ENCODE measurements at regions not wholly inside any gene's neighbourhood (a gene's known extent, or its start where the extent isn't known, plus 50 kb on each side); places are given as distances from the start of the nearest gene placed in this dataset.

- no peak overlapping the region for H3K4me3 ChIP-seq (ENCODE audit: low read length)
Measured at GRCh38 chr17:71934520-71934919, 186.3 kb upstream of the SOX9 start.

GRCh38 chr17:71935341-71935740 is 185.5 kb upstream of the SOX9 start:
- Mint-ChIP-seq H3K36me3 (no peaks in the 10 kb centered on the region), H3K9me3 (peaks cover 0 to 20% (median 11%) of the 10 kb centered on the region in 5 donors), H3K4me3 (no peak overlapping the region), H3K27me3 (no peaks in the 10 kb centered on the region), H3K4me1 (no peaks in the 10 kb centered on the region), H3K27ac (no peak overlapping the region)
- ChIA-PET CTCF (no interaction called here), POLR2A (no interaction called here)
- H3K4me1 ChIP-seq (ENCODE audit: insufficient read depth, low read length) = no peaks in the 10 kb centered on the region
- H3K9me3 ChIP-seq (ENCODE audit: low read length) = no peaks in the 10 kb centered on the region
- H3K4me3 ChIP-seq (ENCODE audit: low read length) = no peak overlapping the region
- DNase-seq = no peak
- no peaks in the 10 kb centered on the region for H3K27me3 ChIP-seq (ENCODE audit: insufficient read depth, low read length, poor library complexity, severe bottlenecking)
- H3K36me3 ChIP-seq (ENCODE audit: insufficient read depth, low read length) = no peaks in the 10 kb centered on the region
- no peak overlapping the region for H3K27ac ChIP-seq (ENCODE audit: low read depth, low read length)

More at GRCh38 chr17:71934520-71934919, 186.3 kb upstream of the SOX9 start:
- Mint-ChIP-seq H3K27me3 (no peaks in the 10 kb centered on the region), H3K9me3 (peaks cover 0 to 20% (median 13%) of the 10 kb centered on the region in 5 donors), H3K36me3 (no peaks in the 10 kb centered on the region), H3K4me3 (no peak overlapping the region), H3K27ac (no peak overlapping the region), H3K4me1 (no peaks in the 10 kb centered on the region)
- H3K4me1 ChIP-seq (ENCODE audit: insufficient read depth, low read length) = no peaks in the 10 kb centered on the region
- H3K36me3 ChIP-seq (ENCODE audit: insufficient read depth, low read length) = no peaks in the 10 kb centered on the region
- no peak for DNase-seq
- ChIA-PET CTCF (no interaction called here), POLR2A (no interaction called here)
- no peaks in the 10 kb centered on the region for H3K9me3 ChIP-seq (ENCODE audit: low read length)
- no peak overlapping the region for H3K27ac ChIP-seq (ENCODE audit: low read depth, low read length)
- H3K27me3 ChIP-seq (ENCODE audit: insufficient read depth, low read length, poor library complexity, severe bottlenecking) = no peaks in the 10 kb centered on the region

GRCh38 chr17:71936977-71937376 is 183.8 kb upstream of the SOX9 start:
- ChIA-PET POLR2A (no interaction called here), CTCF (no interaction called here)
- Mint-ChIP-seq H3K4me3 (no peak overlapping the region), H3K27ac (no peak overlapping the region), H3K36me3 (no peaks in the 10 kb centered on the region), H3K9me3 (peaks cover 0 to 21% (median 5%) of the 10 kb centered on the region in 5 donors), H3K4me1 (no peaks in the 10 kb centered on the region), H3K27me3 (no peaks in the 10 kb centered on the region)
- Histone ChIP-seq H3K36me3 (ENCODE audit: insufficient read depth, low read length) (no peaks in the 10 kb centered on the region), H3K4me1 (ENCODE audit: insufficient read depth, low read length) (no peaks in the 10 kb centered on the region), H3K9me3 (ENCODE audit: low read length) (no peaks in the 10 kb centered on the region), H3K4me3 (ENCODE audit: low read length) (no peak overlapping the region), H3K27me3 (ENCODE audit: insufficient read depth, low read length, poor library complexity, severe bottlenecking) (no peaks in the 10 kb centered on the region), H3K27ac (ENCODE audit: low read depth, low read length) (no peak overlapping the region)
- no peak for DNase-seq

- Mint-ChIP-seq H3K27me3 (peaks cover 0 to 2% of the 10 kb centered on the region in 2 donors), H3K9me3 (peaks cover 0 to 21% (median 2%) of the 10 kb centered on the region in 5 donors), H3K27ac (no peak overlapping the region), H3K36me3 (peaks cover 0 to 1% (median 0%) of the 10 kb centered on the region in 3 donors), H3K4me3 (no peak overlapping the region), H3K4me1 (no peaks in the 10 kb centered on the region)
- ChIA-PET CTCF (no interaction called here), POLR2A (no interaction called here)
- no peak overlapping the region for H3K4me3 ChIP-seq (ENCODE audit: low read length)
- H3K27ac ChIP-seq (ENCODE audit: low read depth, low read length) = no peak overlapping the region
- H3K4me1 ChIP-seq (ENCODE audit: insufficient read depth, low read length) = no peaks in the 10 kb centered on the region
- H3K36me3 ChIP-seq (ENCODE audit: insufficient read depth, low read length) = no peaks in the 10 kb centered on the region
- H3K27me3 ChIP-seq (ENCODE audit: insufficient read depth, low read length, poor library complexity, severe bottlenecking) = no peaks in the 10 kb centered on the region
- H3K9me3 ChIP-seq (ENCODE audit: low read length) = no peaks in the 10 kb centered on the region
- no peak for DNase-seq
Measured at GRCh38 chr17:71937914-71938313, 182.9 kb upstream of the SOX9 start.

GRCh38 chr17:71938340-71939010 is 182.3 kb upstream of the SOX9 start:
- H3K27ac ChIP-seq (ENCODE audit: low read depth, low read length) = no peak overlapping the region
- no peaks in the 10 kb centered on the region for H3K36me3 ChIP-seq (ENCODE audit: insufficient read depth, low read length)
- H3K4me3 Mint-ChIP-seq = peak overlapping the region in 1 of 7 donors; percentile 23
- no peak overlapping the region for H3K27ac Mint-ChIP-seq
- H3K4me1 Mint-ChIP-seq = no peaks in the 10 kb centered on the region
- H3K4me1 ChIP-seq (ENCODE audit: insufficient read depth, low read length) = no peaks in the 10 kb centered on the region
- peaks cover 0 to 1% (median 0%) of the 10 kb centered on the region in 3 donors for H3K36me3 Mint-ChIP-seq
- no peaks in the 10 kb centered on the region for H3K27me3 ChIP-seq (ENCODE audit: insufficient read depth, low read length, poor library complexity, severe bottlenecking)
- H3K27me3 Mint-ChIP-seq = peaks cover 0 to 2% of the 10 kb centered on the region in 2 donors
- no peaks in the 10 kb centered on the region for H3K9me3 ChIP-seq (ENCODE audit: low read length)
- DNase-seq = no peak
- POLR2A ChIA-PET = no interaction called here
- peaks cover 0 to 21% (median 2%) of the 10 kb centered on the region in 5 donors for H3K9me3 Mint-ChIP-seq
- no peak overlapping the region for H3K4me3 ChIP-seq (ENCODE audit: low read length)
- CTCF ChIA-PET = no interaction called here

- H3K9me3 Mint-ChIP-seq = peaks cover 0 to 22% (median 4%) of the 10 kb centered on the region in 5 donors
- ChIA-PET CTCF (no interaction called here), POLR2A (no interaction called here)
- no peak overlapping the region for H3K4me3 Mint-ChIP-seq
- Histone ChIP-seq H3K27me3 (ENCODE audit: insufficient read depth, low read length, poor library complexity, severe bottlenecking) (no peaks in the 10 kb centered on the region), H3K9me3 (ENCODE audit: low read length) (no peaks in the 10 kb centered on the region), H3K36me3 (ENCODE audit: insufficient read depth, low read length) (no peaks in the 10 kb centered on the region), H3K4me3 (ENCODE audit: low read length) (no peak overlapping the region), H3K4me1 (ENCODE audit: insufficient read depth, low read length) (no peaks in the 10 kb centered on the region), H3K27ac (ENCODE audit: low read depth, low read length) (no peak overlapping the region)
- H3K4me1 Mint-ChIP-seq = no peaks in the 10 kb centered on the region
- peaks cover 0 to 3% (median 1%) of the 10 kb centered on the region in 3 donors for H3K36me3 Mint-ChIP-seq
- peak overlapping the region in 1 of 8 donors; percentile 13 for H3K27ac Mint-ChIP-seq
- DNase-seq = no peak
- H3K27me3 Mint-ChIP-seq = peaks cover 0 to 2% of the 10 kb centered on the region in 2 donors
Measured at GRCh38 chr17:71941920-71942319, 178.9 kb upstream of the SOX9 start.

- ChIA-PET POLR2A (no interaction called here), CTCF (no interaction called here)
- H3K36me3 ChIP-seq (ENCODE audit: insufficient read depth, low read length) = no peaks in the 10 kb centered on the region
- H3K4me3 ChIP-seq (ENCODE audit: low read length) = no peak overlapping the region
- no peaks in the 10 kb centered on the region for H3K9me3 ChIP-seq (ENCODE audit: low read length)
- no peak for DNase-seq
- peaks cover 0 to 2% of the 10 kb centered on the region in 2 donors for H3K27me3 Mint-ChIP-seq
- no peaks in the 10 kb centered on the region for H3K27me3 ChIP-seq (ENCODE audit: insufficient read depth, low read length, poor library complexity, severe bottlenecking)
- no peaks in the 10 kb centered on the region for H3K4me1 ChIP-seq (ENCODE audit: insufficient read depth, low read length)
- peak overlapping the region in 1 of 8 donors; percentile 8 for H3K27ac Mint-ChIP-seq
- no peaks in the 10 kb centered on the region for H3K4me1 Mint-ChIP-seq
- H3K27ac ChIP-seq (ENCODE audit: low read depth, low read length) = no peak overlapping the region
- H3K36me3 Mint-ChIP-seq = peaks cover 0 to 3% (median 1%) of the 10 kb centered on the region in 3 donors
- H3K9me3 Mint-ChIP-seq = peaks cover 1 to 18% (median 4%) of the 10 kb centered on the region in 5 donors
- H3K4me3 Mint-ChIP-seq = peak overlapping the region in 1 of 7 donors; percentile 2
Measured at GRCh38 chr17:71942626-71943025, 178.2 kb upstream of the SOX9 start.

- ChIA-PET CTCF (no interaction called here), POLR2A (no interaction called here)
- Mint-ChIP-seq H3K27me3 (no peaks in the 10 kb centered on the region), H3K4me3 (no peak overlapping the region), H3K9me3 (peaks cover 0 to 9% (median 4%) of the 10 kb centered on the region in 5 donors), H3K36me3 (peaks cover 0 to 3% (median 1%) of the 10 kb centered on the region in 3 donors), H3K27ac (no peak overlapping the region), H3K4me1 (no peaks in the 10 kb centered on the region)
- H3K9me3 ChIP-seq (ENCODE audit: low read length) = no peaks in the 10 kb centered on the region
- no peak overlapping the region for H3K4me3 ChIP-seq (ENCODE audit: low read length)
- H3K27ac ChIP-seq (ENCODE audit: low read depth, low read length) = no peak overlapping the region
- no peak for DNase-seq
- H3K4me1 ChIP-seq (ENCODE audit: insufficient read depth, low read length) = no peaks in the 10 kb centered on the region
- no peaks in the 10 kb centered on the region for H3K36me3 ChIP-seq (ENCODE audit: insufficient read depth, low read length)
- no peaks in the 10 kb centered on the region for H3K27me3 ChIP-seq (ENCODE audit: insufficient read depth, low read length, poor library complexity, severe bottlenecking)
Measured at GRCh38 chr17:71948703-71949422, 172.0 kb upstream of the SOX9 start.

Measured in CD8-positive, alpha-beta memory T cell (primary cell).